ENCODE measurements at regions not wholly inside any gene's neighbourhood (a gene's known extent, or its start where the extent isn't known, plus 50 kb on each side); places are given as distances from the start of the nearest gene placed in this dataset.

- no peak for DNase-seq
Observed at GRCh38 chr17:72031219-72031884, 89.5 kb upstream of the SOX9 start.

GRCh38 chr17:72033334-72033733 lies 87.5 kb upstream of the SOX9 start:
- DNase-seq = no peak

GRCh38 chr17:72034000-72034399 lies 86.8 kb upstream of the SOX9 start:
- no peak for DNase-seq

GRCh38 chr17:72038427-72038826 lies 82.4 kb upstream of the SOX9 start:
- DNase-seq = no peak

GRCh38 chr17:72039490-72039889 lies 81.3 kb upstream of the SOX9 start:
- DNase-seq = no peak

- no peak for DNase-seq
Observed at GRCh38 chr17:72046178-72046577, 74.6 kb upstream of the SOX9 start.

- peak in 2 of 56 donors; percentile 3 to 6 for DNase-seq
Observed at GRCh38 chr17:72046643-72047612, 73.9 kb upstream of the SOX9 start.

GRCh38 chr17:72049914-72050313 lies 70.9 kb upstream of the SOX9 start:
- DNase-seq = no peak

GRCh38 chr17:72053036-72053435 lies 67.8 kb upstream of the SOX9 start:
- DNase-seq = peak in 2 of 56 donors; percentile 2 to 4

- DNase-seq = peak in 10 of 56 donors; percentile 3 to 27 (median 12)
Observed at GRCh38 chr17:72053449-72053848, 67.4 kb upstream of the SOX9 start.

- DNase-seq = no peak
Observed at GRCh38 chr17:72056155-72056554, 64.7 kb upstream of the SOX9 start.

- no peak for DNase-seq
Observed at GRCh38 chr17:72056727-72057290, 64.0 kb upstream of the SOX9 start.

- no peak for DNase-seq
Observed at GRCh38 chr17:72060084-72060483, 60.7 kb upstream of the SOX9 start.

- no peak for DNase-seq
Observed at GRCh38 chr17:72063262-72063661, 57.6 kb upstream of the SOX9 start.

GRCh38 chr17:72063756-72064450 lies 56.9 kb upstream of the SOX9 start:
- no peak for DNase-seq

- no peak for DNase-seq
Observed at GRCh38 chr17:72064606-72065193, 56.1 kb upstream of the SOX9 start.

GRCh38 chr17:72065556-72065955 lies 55.3 kb upstream of the SOX9 start:
- DNase-seq = no peak

GRCh38 chr17:72068643-72069042 lies 52.2 kb upstream of the SOX9 start:
- no peak for DNase-seq

GRCh38 chr17:72069586-72070202 lies 51.1 kb upstream of the SOX9 start:
- no peak for DNase-seq
